Stomach (tissue), 4 donors: ENCODE measurements at regions not wholly inside any gene's neighbourhood (a gene's known extent, or its start where the extent isn't known, plus 50 kb on each side); places are given as distances from the start of the nearest gene placed in this dataset.

ENCODE experiments used
- POLR2A ChIP-seq, 4 donors: fragments of 450-650 bp; IDR thresholded peaks; one replicate each; pipeline ENCODE4 v1.6.1; 2016; ENCODE audit warnings: antibody characterized with exemption in 4 of 4, control low read depth in 2 of 4, mild to moderate bottlenecking in 1 of 4, moderate library complexity in 1 of 4
- POLR2AphosphoS5 ChIP-seq, 3 donors: sonication (generic); formaldehyde crosslinking; IDR thresholded peaks; one replicate each; pipeline ENCODE4 v1.6.1; 2016; ENCODE audit warnings: antibody characterized with exemption in 3 of 3
- TF ChIP-seq, protein P1 (sequence below), 7 experiments: fragments of 450-650 bp in 4 of 7; fragments of 200-600 bp in 3 of 7; sonication (generic) in 3 of 7; IDR thresholded peaks; one replicate each; pipeline ENCODE4 v1.5.1; 2016 to 2019; ENCODE audit warnings: antibody characterized with exemption in 7 of 7, control low read depth in 2 of 7, mild to moderate bottlenecking in 1 of 7

GRCh38 chr7:130881799-130882141, 147.8 kb upstream of the KLF14 start:
- TF ChIP-seq, protein P1, sequence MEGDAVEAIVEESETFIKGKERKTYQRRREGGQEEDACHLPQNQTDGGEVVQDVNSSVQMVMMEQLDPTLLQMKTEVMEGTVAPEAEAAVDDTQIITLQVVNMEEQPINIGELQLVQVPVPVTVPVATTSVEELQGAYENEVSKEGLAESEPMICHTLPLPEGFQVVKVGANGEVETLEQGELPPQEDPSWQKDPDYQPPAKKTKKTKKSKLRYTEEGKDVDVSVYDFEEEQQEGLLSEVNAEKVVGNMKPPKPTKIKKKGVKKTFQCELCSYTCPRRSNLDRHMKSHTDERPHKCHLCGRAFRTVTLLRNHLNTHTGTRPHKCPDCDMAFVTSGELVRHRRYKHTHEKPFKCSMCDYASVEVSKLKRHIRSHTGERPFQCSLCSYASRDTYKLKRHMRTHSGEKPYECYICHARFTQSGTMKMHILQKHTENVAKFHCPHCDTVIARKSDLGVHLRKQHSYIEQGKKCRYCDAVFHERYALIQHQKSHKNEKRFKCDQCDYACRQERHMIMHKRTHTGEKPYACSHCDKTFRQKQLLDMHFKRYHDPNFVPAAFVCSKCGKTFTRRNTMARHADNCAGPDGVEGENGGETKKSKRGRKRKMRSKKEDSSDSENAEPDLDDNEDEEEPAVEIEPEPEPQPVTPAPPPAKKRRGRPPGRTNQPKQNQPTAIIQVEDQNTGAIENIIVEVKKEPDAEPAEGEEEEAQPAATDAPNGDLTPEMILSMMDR (IDR thresholded peaks at IDR 0.05): no peak
- TF ChIP-seq POLR2AphosphoS5 (IDR thresholded peaks at IDR 0.05) (no peak), POLR2A (IDR thresholded peaks at IDR 0.05) (no peak)
